Endothelial cell of umbilical vein (primary cell): ENCODE measurements at regions not wholly inside any gene's neighbourhood (a gene's known extent, or its start where the extent isn't known, plus 50 kb on each side); places are given as distances from the start of the nearest gene placed in this dataset.

Source experiments
- BruUV-seq: library from RNA; stranded (reverse); fragments of 400-500 nt; replicated peaks from 2 replicates; lab custom pipeline; 2021; lab: Mats Ljungman, UMichigan
- CTCF ChIA-PET: fragments of 300-600, 350-600 bp; sonication (Branson Sonifier 250); formaldehyde crosslinking; loops from one replicate; lab custom pipeline; 2021; ENCODE audit warnings: antibody characterized with exemption, inconsistent platforms; lab: Charles Lee
- POLR2A ChIA-PET: fragments of 300-600, 350-600 bp; sonication (Branson Sonifier 250); formaldehyde crosslinking; loops from one replicate; lab custom pipeline; 2021; ENCODE audit warnings: antibody characterized with exemption, inconsistent platforms; lab: Charles Lee
- DNase-seq: peaks from one replicate; pipeline ENCODE4 v3.0.0-alpha.2; 2011; ENCODE audit warnings: low read depth, low spot score
- FAIRE-seq: peaks from 2 replicates; lab custom pipeline; 2011; peaks lifted over from hg19 to GRCh38; lab: Jason Lieb, UNC
- H2AFZ ChIP-seq: 2 replicates; pipeline ENCODE4 v1.6.0; 2012; ENCODE audit warnings: low read depth, low read length, control low read depth, inconsistent platforms
- H3K27ac ChIP-seq: 2 replicates; pipeline ENCODE4 v1.5.1; 2011; ENCODE audit warnings: low read depth, mild to moderate bottlenecking, control low read depth, low read length, moderate library complexity; ENCODE audit not compliant: insufficient read depth
- H3K27me3 ChIP-seq, 2 experiments: 2 replicates each; pipeline versions ENCODE4 v1.6.0 to v1.6.1; 2011; ENCODE audit warnings: low read length in 2 of 2, mixed read lengths in 1 of 2; ENCODE audit not compliant: control insufficient read depth in 2 of 2, insufficient read depth in 2 of 2
- H3K36me3 ChIP-seq, 2 experiments: 2 replicates in 1 of 2; 3 replicates in 1 of 2; pipeline ENCODE4 v1.5.1; 2011; ENCODE audit warnings: low read length in 2 of 2, mild to moderate bottlenecking in 1 of 2, moderate library complexity in 1 of 2; ENCODE audit not compliant: control insufficient read depth in 2 of 2, insufficient read depth in 2 of 2; ENCODE audit errors: extremely low read depth in 1 of 2
- H3K4me1 ChIP-seq: 3 replicates; pipeline ENCODE4 v1.5.1; 2011; ENCODE audit warnings: mild to moderate bottlenecking, low read length; ENCODE audit not compliant: control insufficient read depth, insufficient read depth; ENCODE audit errors: extremely low read depth
- H3K4me2 ChIP-seq: 2 replicates; pipeline ENCODE4 v1.6.1; 2011; ENCODE audit warnings: low read length, control low read depth, mixed read lengths; ENCODE audit not compliant: insufficient read depth
- H3K4me3 ChIP-seq, 3 experiments: fragments of 200-600 bp in 1 of 3; sonication (generic), shearing (Covaris generic) in 1 of 3; replicated peaks in 1 of 3; 2 replicates each; pipeline ENCODE4 v1.5.1; 2011 to 2016; ENCODE audit warnings: control low read depth in 3 of 3, low read length in 3 of 3, mild to moderate bottlenecking in 2 of 3, inconsistent platforms in 1 of 3, low read depth in 1 of 3, moderate library complexity in 1 of 3; ENCODE audit not compliant: insufficient read depth in 1 of 3
- H3K79me2 ChIP-seq: 2 replicates; pipeline ENCODE4 v1.6.0; 2012; ENCODE audit warnings: low read length, inconsistent platforms; ENCODE audit not compliant: control insufficient read depth, insufficient read depth
- H3K9ac ChIP-seq: replicated peaks from 2 replicates; pipeline ENCODE3; 2011; ENCODE audit warnings: low read length, control low read depth; ENCODE audit not compliant: insufficient read depth; ENCODE audit errors: extremely low read depth
- H3K9me1 ChIP-seq: replicated peaks from 3 replicates; pipeline ENCODE4 v1.6.0; 2011; ENCODE audit warnings: mild to moderate bottlenecking, low read length; ENCODE audit not compliant: control insufficient read depth, insufficient read depth; ENCODE audit errors: extremely low read depth
- H3K9me3 ChIP-seq: replicated peaks from 2 replicates; pipeline ENCODE4 v1.5.1; 2012; ENCODE audit warnings: low read length, inconsistent platforms; ENCODE audit not compliant: control insufficient read depth, insufficient read depth
- H4K20me1 ChIP-seq: replicated peaks from 2 replicates; pipeline ENCODE3; 2011; ENCODE audit warnings: mild to moderate bottlenecking, low read length; ENCODE audit not compliant: control insufficient read depth, insufficient read depth; ENCODE audit errors: extremely low read depth
- EZH2 ChIP-seq: IDR thresholded peaks from 2 replicates; pipeline ENCODE4 v1.6.1; 2012; ENCODE audit warnings: borderline replicate concordance, low read depth, mild to moderate bottlenecking, moderate library complexity, low read length, inconsistent platforms; ENCODE audit not compliant: severe bottlenecking
- GATA2 ChIP-seq: IDR thresholded peaks from 2 replicates; pipeline ENCODE4 v1.7.0; 2011; ENCODE audit warnings: low read depth, mild to moderate bottlenecking, moderate library complexity, mixed read lengths, low read length; ENCODE audit not compliant: insufficient read length, insufficient read depth
- JUN ChIP-seq: IDR thresholded peaks from 2 replicates; pipeline ENCODE4 v1.6.1; 2011; ENCODE audit warnings: borderline replicate concordance, low read depth; ENCODE audit not compliant: insufficient read length, insufficient read depth
- MAX ChIP-seq: IDR thresholded peaks from 2 replicates; pipeline ENCODE4 v1.6.1; 2011; ENCODE audit not compliant: insufficient read depth, insufficient read length
- MYC ChIP-seq: IDR thresholded peaks from one replicate; pipeline ENCODE4 v1.6.1; 2011; ENCODE audit warnings: mild to moderate bottlenecking, low read depth, low read length
- POLR2AphosphoS5 ChIP-seq: IDR thresholded peaks from 2 replicates; pipeline ENCODE4 v1.6.1; 2012; ENCODE audit warnings: low read depth, mild to moderate bottlenecking, control low read depth, low read length, moderate library complexity; ENCODE audit not compliant: insufficient read depth
- dilution Hi-C: fragments of 300-500 bp; cut with MboI; formaldehyde crosslinking; loops from one replicate; pipeline ENCODE4 v1.15.0; 2019; ENCODE audit warnings: low sequenced_read_pairs; ENCODE audit not compliant: extremely low pct_ligation_motif_present
- intact Hi-C: fragments of 100-400 bp; cut with micrococcal nuclease; formaldehyde crosslinking; loops from one replicate; pipeline ENCODE4 v1.10.0; 2022
- TF ChIP-seq, protein P1 (sequence below), 2 donors: IDR thresholded peaks; 1 replicate in 1 of 2; 2 replicates in 1 of 2; pipeline ENCODE4 v1.5.1; 2011; ENCODE audit warnings: low read length in 2 of 2, mild to moderate bottlenecking in 2 of 2, moderate library complexity in 2 of 2, control low read depth in 1 of 2, inconsistent platforms in 1 of 2, low read depth in 1 of 2; ENCODE audit not compliant: insufficient read depth in 1 of 2; ENCODE audit errors: extremely low read depth in 1 of 2

DNA sequence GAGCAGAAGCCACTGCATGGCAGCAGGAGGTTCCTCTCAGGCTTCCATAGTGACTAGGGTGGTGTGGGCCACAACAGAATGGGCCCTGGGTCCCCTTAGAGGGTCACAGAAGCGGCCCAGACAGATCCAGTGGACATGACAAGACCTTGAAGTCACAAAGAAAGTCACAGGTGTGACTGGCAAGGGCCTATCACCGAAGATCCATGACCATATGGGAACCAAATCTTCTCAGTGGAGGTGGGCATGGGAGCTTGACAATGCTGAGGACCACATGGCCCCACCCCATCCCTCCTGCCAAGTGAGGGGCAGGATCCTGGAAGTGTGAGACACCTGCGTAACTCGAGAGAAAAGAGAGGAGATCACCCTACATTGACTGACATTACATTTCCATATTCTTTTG lies 332.4 kb downstream of the MSX2 start:
- Histone ChIP-seq H2AFZ (no peak overlapping the region), H3K4me1 (no peaks in the 10 kb centered on the region), H3K4me3 (no peak overlapping the region), H4K20me1 (no peaks in the 10 kb centered on the region), H3K36me3 (no peaks in the 10 kb centered on the region), H3K27me3 (no peaks in the 10 kb centered on the region), H3K9me1 (no peaks in the 10 kb centered on the region), H3K9ac (no peak overlapping the region), H3K4me2 (no peak overlapping the region), H3K79me2 (no peaks in the 10 kb centered on the region), H3K9me3 (no peaks in the 10 kb centered on the region), H3K27ac (no peak overlapping the region)
- no TSS peak for BruUV-seq
- ChIA-PET POLR2A (no interaction called here), CTCF (no interaction called here)
- intact Hi-C loops (no loop called here), dilution Hi-C loops (no loop called here)
- no peak for TF ChIP-seq MYC
- TF ChIP-seq, protein P1, sequence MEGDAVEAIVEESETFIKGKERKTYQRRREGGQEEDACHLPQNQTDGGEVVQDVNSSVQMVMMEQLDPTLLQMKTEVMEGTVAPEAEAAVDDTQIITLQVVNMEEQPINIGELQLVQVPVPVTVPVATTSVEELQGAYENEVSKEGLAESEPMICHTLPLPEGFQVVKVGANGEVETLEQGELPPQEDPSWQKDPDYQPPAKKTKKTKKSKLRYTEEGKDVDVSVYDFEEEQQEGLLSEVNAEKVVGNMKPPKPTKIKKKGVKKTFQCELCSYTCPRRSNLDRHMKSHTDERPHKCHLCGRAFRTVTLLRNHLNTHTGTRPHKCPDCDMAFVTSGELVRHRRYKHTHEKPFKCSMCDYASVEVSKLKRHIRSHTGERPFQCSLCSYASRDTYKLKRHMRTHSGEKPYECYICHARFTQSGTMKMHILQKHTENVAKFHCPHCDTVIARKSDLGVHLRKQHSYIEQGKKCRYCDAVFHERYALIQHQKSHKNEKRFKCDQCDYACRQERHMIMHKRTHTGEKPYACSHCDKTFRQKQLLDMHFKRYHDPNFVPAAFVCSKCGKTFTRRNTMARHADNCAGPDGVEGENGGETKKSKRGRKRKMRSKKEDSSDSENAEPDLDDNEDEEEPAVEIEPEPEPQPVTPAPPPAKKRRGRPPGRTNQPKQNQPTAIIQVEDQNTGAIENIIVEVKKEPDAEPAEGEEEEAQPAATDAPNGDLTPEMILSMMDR (IDR thresholded peaks at IDR 0.05; ENCODE audit: extremely low read depth in 1 of 2, insufficient read depth in 1 of 2, low read depth in 1 of 2, low read length in 2 of 2) = no peak
- TF ChIP-seq MAX = no peak
- TF ChIP-seq JUN = no peak
- no peak for TF ChIP-seq POLR2AphosphoS5
- TF ChIP-seq EZH2 = no peak
- TF ChIP-seq GATA2 = no peak
- no peak for DNase-seq
- FAIRE-seq = no peak
